Muscle of leg (tissue), 3 donors: ENCODE measurements at regions not wholly inside any gene's neighbourhood (a gene's known extent, or its start where the extent isn't known, plus 50 kb on each side); places are given as distances from the start of the nearest gene placed in this dataset.

Source experiments
- DNase-seq: peaks from one replicate; pipeline ENCODE4 v3.0.0; 2013
- H3K27ac ChIP-seq: one replicate; pipeline ENCODE4 v1.5.1; 2013; ENCODE audit warnings: mild to moderate bottlenecking, low read length, control low read depth
- H3K27me3 ChIP-seq: one replicate; pipeline ENCODE4 v1.6.1; 2013; ENCODE audit warnings: low read length; ENCODE audit not compliant: control insufficient read depth, insufficient read depth
- H3K36me3 ChIP-seq: one replicate; pipeline ENCODE4 v1.6.1; 2013; ENCODE audit warnings: low read length; ENCODE audit not compliant: control insufficient read depth, insufficient read depth
- H3K4me1 ChIP-seq: one replicate; pipeline ENCODE4 v1.6.1; 2013; ENCODE audit warnings: low read length; ENCODE audit not compliant: control insufficient read depth, insufficient read depth
- H3K4me3 ChIP-seq: one replicate; pipeline ENCODE4 v1.5.1; 2013; ENCODE audit warnings: low read length, control low read depth
- H3K9me3 ChIP-seq: replicated peaks from 2 replicates; pipeline ENCODE4 v1.6.1; 2013; ENCODE audit warnings: low read depth, low read length; ENCODE audit not compliant: control insufficient read depth
- WGBS: methylation state at CpG from one replicate; pipeline ENCODE4 v1.1.5; 2013; ENCODE audit warnings: missing lambda C conversion rate; ENCODE audit not compliant: insufficient coverage; 5-methylcytosine and 5-hydroxymethylcytosine counted together

DNA sequence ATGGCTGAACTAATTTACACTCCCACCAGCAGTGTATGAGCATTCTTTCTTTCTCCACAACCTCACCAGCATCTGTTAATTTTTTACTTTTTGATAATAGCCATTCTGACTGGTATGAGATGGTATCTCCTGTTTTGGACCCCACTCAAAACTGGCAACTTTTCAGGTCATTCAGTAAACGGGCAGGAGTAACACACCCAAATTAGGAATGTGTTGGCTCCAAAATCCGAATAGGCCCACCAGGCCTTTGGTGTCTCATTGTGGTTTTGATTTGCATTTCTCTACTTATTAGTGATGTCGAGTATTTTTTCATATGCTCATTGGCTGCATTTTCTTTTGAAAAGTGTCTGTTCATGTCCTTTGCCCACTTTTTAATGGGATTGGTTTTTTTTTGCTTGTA, 517.1 kb downstream of the TMEM232 start:
- H3K4me1 ChIP-seq = no peaks in the 10 kb centered on the region
- H3K4me3 ChIP-seq = no peak overlapping the region
- no CpG with 5 or more reads among the region's 3 CpGs for WGBS
- DNase-seq = no peak
- no peaks in the 10 kb centered on the region for H3K36me3 ChIP-seq
- no peaks in the 10 kb centered on the region for H3K27me3 ChIP-seq
- peaks cover 3% of the 10 kb centered on the region for H3K9me3 ChIP-seq
- H3K27ac ChIP-seq = no peak overlapping the region

DNA sequence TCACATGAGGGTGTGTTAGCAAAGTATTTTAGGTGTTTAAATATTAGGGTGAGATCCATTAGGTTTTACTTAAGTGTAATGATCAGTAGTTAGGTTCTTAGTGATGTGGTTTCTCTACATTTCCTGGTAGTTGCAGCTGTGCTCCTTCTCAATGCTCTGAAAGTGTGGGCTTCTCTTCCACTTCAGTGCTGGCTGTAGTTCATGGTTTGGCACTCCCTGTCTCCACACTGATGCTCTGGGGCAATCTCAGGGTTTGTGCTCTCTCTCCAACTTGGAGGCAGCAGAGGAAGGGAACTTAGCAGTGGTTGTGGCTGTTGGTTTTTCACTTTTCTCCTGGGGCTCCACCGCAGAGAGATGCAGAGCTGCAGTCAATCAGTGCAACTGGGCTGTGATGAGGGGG, 507.5 kb downstream of the TMEM232 start:
- Histone ChIP-seq H3K4me3 (no peak overlapping the region), H3K9me3 (peaks cover 57% of the 10 kb centered on the region), H3K36me3 (no peaks in the 10 kb centered on the region), H3K4me1 (no peaks in the 10 kb centered on the region), H3K27ac (no peak overlapping the region), H3K27me3 (no peaks in the 10 kb centered on the region)
- 89% methylated on average over 1 of the region's 1 CpG for WGBS
- DNase-seq = no peak

- DNase-seq = no peak
- Histone ChIP-seq H3K27ac (no peak overlapping the region), H3K36me3 (no peaks in the 10 kb centered on the region), H3K4me1 (no peaks in the 10 kb centered on the region), H3K27me3 (no peaks in the 10 kb centered on the region), H3K4me3 (no peak overlapping the region), H3K9me3 (peaks cover 57% of the 10 kb centered on the region)
- WGBS = 50% methylated on average over 1 of the region's 2 CpGs
Measured at GRCh38 chr5:110219769-110220168, 506.7 kb downstream of the TMEM232 start.

GRCh38 chr5:110221036-110221435, 505.4 kb downstream of the TMEM232 start:
- no CpG with 5 or more reads among the region's 2 CpGs for WGBS
- no peaks in the 10 kb centered on the region for H3K27me3 ChIP-seq
- H3K36me3 ChIP-seq = no peaks in the 10 kb centered on the region
- DNase-seq = no peak
- H3K27ac ChIP-seq = no peak overlapping the region
- peaks cover 57% of the 10 kb centered on the region for H3K9me3 ChIP-seq
- H3K4me1 ChIP-seq = no peaks in the 10 kb centered on the region
- no peak overlapping the region for H3K4me3 ChIP-seq

DNA sequence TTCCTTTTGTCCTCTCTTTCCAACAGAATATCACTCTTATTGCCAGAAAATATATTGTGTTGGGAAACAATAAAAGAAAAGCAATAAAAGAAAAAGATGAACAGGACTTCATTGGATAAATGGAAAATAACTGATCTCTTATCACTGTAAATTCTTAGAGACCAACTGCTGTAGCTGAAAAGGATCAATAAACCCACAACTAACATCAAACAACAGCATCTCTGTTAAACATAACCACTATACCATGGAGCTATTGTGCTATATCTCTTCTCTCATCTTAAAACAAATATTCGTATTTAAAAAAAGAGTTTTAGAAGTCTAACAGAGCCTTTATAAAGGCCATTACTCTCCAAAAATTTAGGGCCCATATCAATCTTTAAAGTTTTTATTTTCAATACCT, 502.4 kb downstream of the TMEM232 start:
- WGBS = no CpG with 5 or more reads among the region's 1 CpG
- Histone ChIP-seq H3K4me1 (no peaks in the 10 kb centered on the region), H3K9me3 (peaks cover 48% of the 10 kb centered on the region), H3K27me3 (no peaks in the 10 kb centered on the region), H3K36me3 (no peaks in the 10 kb centered on the region), H3K4me3 (no peak overlapping the region), H3K27ac (no peak overlapping the region)
- no peak for DNase-seq

- no peak overlapping the region for H3K4me3 ChIP-seq
- no peak overlapping the region for H3K27ac ChIP-seq
- no peaks in the 10 kb centered on the region for H3K27me3 ChIP-seq
- WGBS = no CpG with 5 or more reads among the region's 1 CpG
- H3K4me1 ChIP-seq = no peaks in the 10 kb centered on the region
- no peak for DNase-seq
- H3K36me3 ChIP-seq = no peaks in the 10 kb centered on the region
- peaks cover 30% of the 10 kb centered on the region for H3K9me3 ChIP-seq
Measured at GRCh38 chr5:110225949-110226348, 500.5 kb downstream of the TMEM232 start.

GRCh38 chr5:110239786-110240185, 486.7 kb downstream of the TMEM232 start:
- Histone ChIP-seq H3K9me3 (no peaks in the 10 kb centered on the region), H3K36me3 (no peaks in the 10 kb centered on the region), H3K4me3 (no peak overlapping the region), H3K27ac (no peak overlapping the region), H3K27me3 (no peaks in the 10 kb centered on the region), H3K4me1 (no peaks in the 10 kb centered on the region)
- no CpG with 5 or more reads among the region's 2 CpGs for WGBS
- DNase-seq = no peak

DNA sequence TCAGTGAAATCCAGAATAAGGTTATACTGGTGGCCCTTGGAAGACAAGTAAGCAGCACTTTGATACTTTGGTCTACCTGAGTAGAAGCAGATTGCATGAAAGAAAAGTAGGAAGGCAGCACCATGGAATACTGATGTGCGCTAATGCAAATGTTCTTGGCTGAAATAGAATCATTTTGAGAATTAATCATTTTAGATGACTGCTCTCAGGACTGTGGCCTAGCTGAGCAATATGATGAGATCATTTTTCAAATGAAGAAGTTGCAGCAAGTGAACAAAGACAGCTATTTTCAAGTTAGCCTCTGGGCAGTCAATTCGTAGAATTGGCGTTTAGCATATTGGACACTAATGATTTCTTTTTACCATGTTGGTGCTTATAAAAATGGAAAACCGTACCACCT, 483.5 kb downstream of the TMEM232 start:
- no peaks in the 10 kb centered on the region for H3K27me3 ChIP-seq
- no peak for DNase-seq
- H3K9me3 ChIP-seq = no peaks in the 10 kb centered on the region
- no peak overlapping the region for H3K27ac ChIP-seq
- no peaks in the 10 kb centered on the region for H3K36me3 ChIP-seq
- no peak overlapping the region for H3K4me3 ChIP-seq
- WGBS = 92% methylated on average over 1 of the region's 4 CpGs
- H3K4me1 ChIP-seq = no peaks in the 10 kb centered on the region

GRCh38 chr5:110248921-110249320, 477.6 kb downstream of the TMEM232 start:
- Histone ChIP-seq H3K36me3 (no peaks in the 10 kb centered on the region), H3K27ac (no peak overlapping the region), H3K4me1 (no peaks in the 10 kb centered on the region), H3K9me3 (no peaks in the 10 kb centered on the region), H3K27me3 (no peaks in the 10 kb centered on the region), H3K4me3 (no peak overlapping the region)
- no CpG with 5 or more reads among the region's 3 CpGs for WGBS
- DNase-seq = no peak

DNA sequence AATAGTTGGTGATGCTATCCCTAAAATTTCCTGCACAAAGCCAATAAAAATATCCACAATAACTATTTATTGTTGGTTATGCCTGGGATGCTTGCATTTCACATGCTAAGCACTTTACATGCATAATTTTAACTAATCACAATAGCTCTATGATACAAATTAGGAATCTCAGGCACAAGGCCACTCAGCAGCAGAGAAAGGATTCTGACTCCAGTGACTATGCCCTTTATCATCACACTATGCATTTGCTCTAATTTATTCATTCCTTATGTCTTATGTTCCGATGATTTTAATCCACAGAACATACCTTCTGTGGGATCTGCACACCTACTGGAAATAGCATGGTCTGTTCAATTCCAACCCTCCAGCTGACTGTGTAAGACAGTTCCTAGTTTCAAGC, 476.1 kb downstream of the TMEM232 start:
- no peak overlapping the region for H3K27ac ChIP-seq
- no peaks in the 10 kb centered on the region for H3K9me3 ChIP-seq
- no peaks in the 10 kb centered on the region for H3K27me3 ChIP-seq
- no peaks in the 10 kb centered on the region for H3K36me3 ChIP-seq
- no peaks in the 10 kb centered on the region for H3K4me1 ChIP-seq
- DNase-seq = no peak
- WGBS = no CpG with 5 or more reads among the region's 1 CpG
- no peak overlapping the region for H3K4me3 ChIP-seq

- H3K27ac ChIP-seq = no peak overlapping the region
- no peaks in the 10 kb centered on the region for H3K4me1 ChIP-seq
- DNase-seq = no peak
- no peaks in the 10 kb centered on the region for H3K9me3 ChIP-seq
- no peak overlapping the region for H3K4me3 ChIP-seq
- H3K36me3 ChIP-seq = no peaks in the 10 kb centered on the region
- no peaks in the 10 kb centered on the region for H3K27me3 ChIP-seq
Measured at GRCh38 chr5:110250755-110251154, 475.7 kb downstream of the TMEM232 start.
